Endothelial cell of umbilical vein (primary cell): ENCODE measurements at regions not wholly inside any gene's neighbourhood (a gene's known extent, or its start where the extent isn't known, plus 50 kb on each side); places are given as distances from the start of the nearest gene placed in this dataset.

ENCODE experiments used
- BruUV-seq: library from RNA; stranded (reverse); fragments of 400-500 nt; replicated peaks from 2 replicates; lab custom pipeline; 2021; lab: Mats Ljungman, UMichigan
- CTCF ChIA-PET: fragments of 300-600, 350-600 bp; sonication (Branson Sonifier 250); formaldehyde crosslinking; loops from one replicate; lab custom pipeline; 2021; ENCODE audit warnings: antibody characterized with exemption, inconsistent platforms; lab: Charles Lee
- POLR2A ChIA-PET: fragments of 300-600, 350-600 bp; sonication (Branson Sonifier 250); formaldehyde crosslinking; loops from one replicate; lab custom pipeline; 2021; ENCODE audit warnings: antibody characterized with exemption, inconsistent platforms; lab: Charles Lee
- DNase-seq: peaks from one replicate; pipeline ENCODE4 v3.0.0-alpha.2; 2011; ENCODE audit warnings: low read depth, low spot score
- FAIRE-seq: peaks from 2 replicates; lab custom pipeline; 2011; peaks lifted over from hg19 to GRCh38; lab: Jason Lieb, UNC
- H2AFZ ChIP-seq: 2 replicates; pipeline ENCODE4 v1.6.0; 2012; ENCODE audit warnings: low read depth, low read length, control low read depth, inconsistent platforms
- H3K27ac ChIP-seq: 2 replicates; pipeline ENCODE4 v1.5.1; 2011; ENCODE audit warnings: low read depth, mild to moderate bottlenecking, control low read depth, low read length, moderate library complexity; ENCODE audit not compliant: insufficient read depth
- H3K27me3 ChIP-seq, 2 experiments: 2 replicates each; pipeline versions ENCODE4 v1.6.0 to v1.6.1; 2011; ENCODE audit warnings: low read length in 2 of 2, mixed read lengths in 1 of 2; ENCODE audit not compliant: control insufficient read depth in 2 of 2, insufficient read depth in 2 of 2
- H3K36me3 ChIP-seq, 2 experiments: 2 replicates in 1 of 2; 3 replicates in 1 of 2; pipeline ENCODE4 v1.5.1; 2011; ENCODE audit warnings: low read length in 2 of 2, mild to moderate bottlenecking in 1 of 2, moderate library complexity in 1 of 2; ENCODE audit not compliant: control insufficient read depth in 2 of 2, insufficient read depth in 2 of 2; ENCODE audit errors: extremely low read depth in 1 of 2
- H3K4me1 ChIP-seq: 3 replicates; pipeline ENCODE4 v1.5.1; 2011; ENCODE audit warnings: mild to moderate bottlenecking, low read length; ENCODE audit not compliant: control insufficient read depth, insufficient read depth; ENCODE audit errors: extremely low read depth
- H3K4me2 ChIP-seq: 2 replicates; pipeline ENCODE4 v1.6.1; 2011; ENCODE audit warnings: low read length, control low read depth, mixed read lengths; ENCODE audit not compliant: insufficient read depth
- H3K4me3 ChIP-seq, 3 experiments: fragments of 200-600 bp in 1 of 3; sonication (generic), shearing (Covaris generic) in 1 of 3; replicated peaks in 1 of 3; 2 replicates each; pipeline ENCODE4 v1.5.1; 2011 to 2016; ENCODE audit warnings: control low read depth in 3 of 3, low read length in 3 of 3, mild to moderate bottlenecking in 2 of 3, inconsistent platforms in 1 of 3, low read depth in 1 of 3, moderate library complexity in 1 of 3; ENCODE audit not compliant: insufficient read depth in 1 of 3
- H3K79me2 ChIP-seq: 2 replicates; pipeline ENCODE4 v1.6.0; 2012; ENCODE audit warnings: low read length, inconsistent platforms; ENCODE audit not compliant: control insufficient read depth, insufficient read depth
- H3K9ac ChIP-seq: replicated peaks from 2 replicates; pipeline ENCODE3; 2011; ENCODE audit warnings: low read length, control low read depth; ENCODE audit not compliant: insufficient read depth; ENCODE audit errors: extremely low read depth
- H3K9me1 ChIP-seq: replicated peaks from 3 replicates; pipeline ENCODE4 v1.6.0; 2011; ENCODE audit warnings: mild to moderate bottlenecking, low read length; ENCODE audit not compliant: control insufficient read depth, insufficient read depth; ENCODE audit errors: extremely low read depth
- H3K9me3 ChIP-seq: replicated peaks from 2 replicates; pipeline ENCODE4 v1.5.1; 2012; ENCODE audit warnings: low read length, inconsistent platforms; ENCODE audit not compliant: control insufficient read depth, insufficient read depth
- H4K20me1 ChIP-seq: replicated peaks from 2 replicates; pipeline ENCODE3; 2011; ENCODE audit warnings: mild to moderate bottlenecking, low read length; ENCODE audit not compliant: control insufficient read depth, insufficient read depth; ENCODE audit errors: extremely low read depth
- EZH2 ChIP-seq: IDR thresholded peaks from 2 replicates; pipeline ENCODE4 v1.6.1; 2012; ENCODE audit warnings: borderline replicate concordance, low read depth, mild to moderate bottlenecking, moderate library complexity, low read length, inconsistent platforms; ENCODE audit not compliant: severe bottlenecking
- FOS ChIP-seq: IDR thresholded peaks from 2 replicates; pipeline ENCODE4 v1.6.1; 2011; ENCODE audit warnings: mild to moderate bottlenecking, low read length, moderate library complexity, borderline replicate concordance; ENCODE audit not compliant: insufficient read depth
- GATA2 ChIP-seq: IDR thresholded peaks from 2 replicates; pipeline ENCODE4 v1.7.0; 2011; ENCODE audit warnings: low read depth, mild to moderate bottlenecking, moderate library complexity, mixed read lengths, low read length; ENCODE audit not compliant: insufficient read length, insufficient read depth
- JUN ChIP-seq: IDR thresholded peaks from 2 replicates; pipeline ENCODE4 v1.6.1; 2011; ENCODE audit warnings: borderline replicate concordance, low read depth; ENCODE audit not compliant: insufficient read length, insufficient read depth
- MAX ChIP-seq: IDR thresholded peaks from 2 replicates; pipeline ENCODE4 v1.6.1; 2011; ENCODE audit not compliant: insufficient read depth, insufficient read length
- MYC ChIP-seq: IDR thresholded peaks from one replicate; pipeline ENCODE4 v1.6.1; 2011; ENCODE audit warnings: mild to moderate bottlenecking, low read depth, low read length
- POLR2A ChIP-seq: IDR thresholded peaks from 2 replicates; pipeline ENCODE4 v1.6.1; 2012; ENCODE audit warnings: low read depth, mild to moderate bottlenecking, control low read depth, low read length
- POLR2AphosphoS5 ChIP-seq: IDR thresholded peaks from 2 replicates; pipeline ENCODE4 v1.6.1; 2012; ENCODE audit warnings: low read depth, mild to moderate bottlenecking, control low read depth, low read length, moderate library complexity; ENCODE audit not compliant: insufficient read depth
- dilution Hi-C: fragments of 300-500 bp; cut with MboI; formaldehyde crosslinking; loops from one replicate; pipeline ENCODE4 v1.15.0; 2019; ENCODE audit warnings: low sequenced_read_pairs; ENCODE audit not compliant: extremely low pct_ligation_motif_present
- intact Hi-C: fragments of 100-400 bp; cut with micrococcal nuclease; formaldehyde crosslinking; loops from one replicate; pipeline ENCODE4 v1.10.0; 2022
- TF ChIP-seq, protein P1 (sequence below), 2 donors: IDR thresholded peaks; 1 replicate in 1 of 2; 2 replicates in 1 of 2; pipeline ENCODE4 v1.5.1; 2011; ENCODE audit warnings: low read length in 2 of 2, mild to moderate bottlenecking in 2 of 2, moderate library complexity in 2 of 2, control low read depth in 1 of 2, inconsistent platforms in 1 of 2, low read depth in 1 of 2; ENCODE audit not compliant: insufficient read depth in 1 of 2; ENCODE audit errors: extremely low read depth in 1 of 2

- DNase-seq (no peak), FAIRE-seq (no peak)
- no peaks in the 10 kb centered on the region for H3K9me1 ChIP-seq
- no TSS peak for BruUV-seq
- ChIA-PET CTCF (no interaction called here), POLR2A (no interaction called here)
- no peaks in the 10 kb centered on the region for H3K27me3 ChIP-seq
- no peak overlapping the region for H3K4me3 ChIP-seq
- H2AFZ ChIP-seq, result no peak overlapping the region
- TF ChIP-seq POLR2AphosphoS5, result no peak
- no peak for TF ChIP-seq POLR2A
- no peak for TF ChIP-seq JUN
- no peak for TF ChIP-seq EZH2
- TF ChIP-seq MYC, result no peak
- TF ChIP-seq MAX, result no peak
- no peak for TF ChIP-seq FOS
- TF ChIP-seq, protein P1, sequence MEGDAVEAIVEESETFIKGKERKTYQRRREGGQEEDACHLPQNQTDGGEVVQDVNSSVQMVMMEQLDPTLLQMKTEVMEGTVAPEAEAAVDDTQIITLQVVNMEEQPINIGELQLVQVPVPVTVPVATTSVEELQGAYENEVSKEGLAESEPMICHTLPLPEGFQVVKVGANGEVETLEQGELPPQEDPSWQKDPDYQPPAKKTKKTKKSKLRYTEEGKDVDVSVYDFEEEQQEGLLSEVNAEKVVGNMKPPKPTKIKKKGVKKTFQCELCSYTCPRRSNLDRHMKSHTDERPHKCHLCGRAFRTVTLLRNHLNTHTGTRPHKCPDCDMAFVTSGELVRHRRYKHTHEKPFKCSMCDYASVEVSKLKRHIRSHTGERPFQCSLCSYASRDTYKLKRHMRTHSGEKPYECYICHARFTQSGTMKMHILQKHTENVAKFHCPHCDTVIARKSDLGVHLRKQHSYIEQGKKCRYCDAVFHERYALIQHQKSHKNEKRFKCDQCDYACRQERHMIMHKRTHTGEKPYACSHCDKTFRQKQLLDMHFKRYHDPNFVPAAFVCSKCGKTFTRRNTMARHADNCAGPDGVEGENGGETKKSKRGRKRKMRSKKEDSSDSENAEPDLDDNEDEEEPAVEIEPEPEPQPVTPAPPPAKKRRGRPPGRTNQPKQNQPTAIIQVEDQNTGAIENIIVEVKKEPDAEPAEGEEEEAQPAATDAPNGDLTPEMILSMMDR (IDR thresholded peaks at IDR 0.05; ENCODE audit: extremely low read depth in 1 of 2, insufficient read depth in 1 of 2, low read depth in 1 of 2, low read length in 2 of 2), result no peak
- no peak for TF ChIP-seq GATA2
- dilution Hi-C loops (no loop called here), intact Hi-C loops (no loop called here)
- H3K4me1 ChIP-seq, result no peaks in the 10 kb centered on the region
- H3K9ac ChIP-seq, result no peak overlapping the region
- no peak overlapping the region for H3K4me2 ChIP-seq
- peaks cover 3% of the 10 kb centered on the region for H3K9me3 ChIP-seq
- H4K20me1 ChIP-seq, result no peaks in the 10 kb centered on the region
- no peaks in the 10 kb centered on the region for H3K36me3 ChIP-seq
- no peak overlapping the region for H3K27ac ChIP-seq
- no peaks in the 10 kb centered on the region for H3K79me2 ChIP-seq
Measured at GRCh38 chr2:21939967-21940366, 816.2 kb downstream of the TDRD15 start.
